GOT3 (cell line): ENCODE measurements at regions not wholly inside any gene's neighbourhood (a gene's known extent, or its start where the extent isn't known, plus 50 kb on each side); places are given as distances from the start of the nearest gene placed in this dataset.
"Not testable (repeated sequence)": the region's sequence is repeated elsewhere in the genome, so short reads cannot be mapped to it uniquely, and the experiment has no call there.

Source experiments
- DNase-seq: peaks from one replicate; lab custom pipeline; 2025; ENCODE audit warnings: mixed read lengths; lab: John Stamatoyannopoulos, UW

GRCh38 chr18:79596446-79597175 is 83.0 kb upstream of the CTDP1 start:
- no peak for DNase-seq

GRCh38 chr18:79597176-79597830 is 82.3 kb upstream of the CTDP1 start:
- DNase-seq: no peak

- no peak for DNase-seq
Measured at GRCh38 chr18:79597831-79598632, 81.6 kb upstream of the CTDP1 start.

- no peak for DNase-seq
Measured at GRCh38 chr18:79598633-79599175, 80.9 kb upstream of the CTDP1 start.

GRCh38 chr18:79599441-79599931 is 80.1 kb upstream of the CTDP1 start:
- DNase-seq: no peak

GRCh38 chr18:79600141-79600540 is 79.5 kb upstream of the CTDP1 start:
- DNase-seq: no peak

- no peak for DNase-seq
Measured at GRCh38 chr18:79600596-79600995, 79.0 kb upstream of the CTDP1 start.

GRCh38 chr18:79601234-79601633 is 78.4 kb upstream of the CTDP1 start:
- no peak for DNase-seq

GRCh38 chr18:79603321-79604204 is 76.0 kb upstream of the CTDP1 start:
- no peak for DNase-seq

- no peak for DNase-seq
Measured at GRCh38 chr18:79604205-79604912, 75.2 kb upstream of the CTDP1 start.

- DNase-seq: no peak
Measured at GRCh38 chr18:79604913-79605880, 74.4 kb upstream of the CTDP1 start.

GRCh38 chr18:79606071-79606470 is 73.5 kb upstream of the CTDP1 start:
- not testable (repeated sequence) for DNase-seq

- no peak for DNase-seq
Measured at GRCh38 chr18:79606621-79607331, 72.8 kb upstream of the CTDP1 start.

GRCh38 chr18:79607361-79607952 is 72.1 kb upstream of the CTDP1 start:
- no peak for DNase-seq

- DNase-seq: no peak
Measured at GRCh38 chr18:79608069-79608468, 71.5 kb upstream of the CTDP1 start.

GRCh38 chr18:79608535-79608934 is 71.1 kb upstream of the CTDP1 start:
- DNase-seq: no peak

GRCh38 chr18:79608999-79609461 is 70.6 kb upstream of the CTDP1 start:
- DNase-seq: no peak

GRCh38 chr18:79609841-79610281 is 69.7 kb upstream of the CTDP1 start:
- no peak for DNase-seq
